Common myeloid progenitor, CD34-positive (primary cell): ENCODE measurements at regions not wholly inside any gene's neighbourhood (a gene's known extent, or its start where the extent isn't known, plus 50 kb on each side); places are given as distances from the start of the nearest gene placed in this dataset.

Experiments
- CTCF ChIA-PET: fragments of 350-600 bp; sonication (Branson Sonifier 250); formaldehyde crosslinking; loops from one replicate; lab custom pipeline; 2021; ENCODE audit warnings: antibody characterized with exemption; lab: Charles Lee
- POLR2A ChIA-PET: fragments of 350-600 bp; sonication (Branson Sonifier 250); formaldehyde crosslinking; loops from one replicate; lab custom pipeline; 2021; ENCODE audit warnings: antibody characterized with exemption; lab: Charles Lee
- DNase-seq, 3 donors: peaks; one replicate each; pipeline versions ENCODE4 v3.0.0 to v3.0.0-alpha.2; 2013
- H3K27ac ChIP-seq, 2 experiments: 1 replicate in 1 of 2; 2 replicates in 1 of 2; pipeline ENCODE4 v1.7.0; 2013; ENCODE audit warnings: inconsistent platforms in 2 of 2, low read length in 2 of 2, mild to moderate bottlenecking in 2 of 2, low read depth in 1 of 2, moderate library complexity in 1 of 2; ENCODE audit not compliant: severe bottlenecking in 2 of 2, insufficient read depth in 1 of 2, poor library complexity in 1 of 2
- H3K27me3 ChIP-seq, 5 experiments: replicated peaks in 2 of 5; 1 replicate in 3 of 5; 2 replicates in 2 of 5; pipeline versions ENCODE4 v1.6.1 to v1.7.0; 2013; ENCODE audit warnings: low read length in 4 of 5, mild to moderate bottlenecking in 2 of 5, moderate library complexity in 2 of 5, inconsistent platforms in 1 of 5; ENCODE audit not compliant: insufficient read depth in 5 of 5, control insufficient read depth in 4 of 5
- H3K36me3 ChIP-seq, 4 experiments: 1 replicate in 2 of 4; 2 replicates in 2 of 4; pipeline versions ENCODE4 v1.6.1 to v1.7.0; 2013; ENCODE audit warnings: low read length in 3 of 4, control low read depth in 1 of 4, mild to moderate bottlenecking in 1 of 4; ENCODE audit not compliant: control insufficient read depth in 4 of 4, insufficient read depth in 4 of 4
- H3K4me1 ChIP-seq, 4 experiments: 1 replicate in 3 of 4; 2 replicates in 1 of 4; pipeline versions ENCODE4 v1.6.1 to v1.7.1; 2013; ENCODE audit warnings: low read length in 3 of 4, mild to moderate bottlenecking in 3 of 4, control low read depth in 1 of 4, inconsistent platforms in 1 of 4, moderate library complexity in 1 of 4; ENCODE audit not compliant: control insufficient read depth in 4 of 4, insufficient read depth in 4 of 4; ENCODE audit errors: control extremely low read depth in 1 of 4
- H3K4me3 ChIP-seq, 7 experiments: 1 replicate in 4 of 7; 2 replicates in 3 of 7; pipeline versions ENCODE4 v1.5.1 to v1.7.0; 2013; ENCODE audit warnings: mild to moderate bottlenecking in 7 of 7, low read length in 6 of 7, moderate library complexity in 6 of 7, inconsistent platforms in 2 of 7, low read depth in 2 of 7, control low read depth in 1 of 7; ENCODE audit not compliant: insufficient read depth in 4 of 7, control insufficient read depth in 1 of 7; ENCODE audit errors: extremely low read depth in 1 of 7
- H3K9me3 ChIP-seq, 5 experiments: 1 replicate in 4 of 5; 2 replicates in 1 of 5; pipeline versions ENCODE4 v1.6.1 to v1.7.1; 2013; ENCODE audit warnings: low read length in 4 of 5, mild to moderate bottlenecking in 2 of 5, inconsistent platforms in 1 of 5, low read depth in 1 of 5, moderate library complexity in 1 of 5; ENCODE audit not compliant: control insufficient read depth in 4 of 5, insufficient read depth in 2 of 5; ENCODE audit errors: control extremely low read depth in 1 of 5
- WGBS: methylation state at CpG from one replicate; pipeline ENCODE4 v1.1.5; 2013; ENCODE audit not compliant: insufficient coverage; 5-methylcytosine and 5-hydroxymethylcytosine counted together

DNA sequence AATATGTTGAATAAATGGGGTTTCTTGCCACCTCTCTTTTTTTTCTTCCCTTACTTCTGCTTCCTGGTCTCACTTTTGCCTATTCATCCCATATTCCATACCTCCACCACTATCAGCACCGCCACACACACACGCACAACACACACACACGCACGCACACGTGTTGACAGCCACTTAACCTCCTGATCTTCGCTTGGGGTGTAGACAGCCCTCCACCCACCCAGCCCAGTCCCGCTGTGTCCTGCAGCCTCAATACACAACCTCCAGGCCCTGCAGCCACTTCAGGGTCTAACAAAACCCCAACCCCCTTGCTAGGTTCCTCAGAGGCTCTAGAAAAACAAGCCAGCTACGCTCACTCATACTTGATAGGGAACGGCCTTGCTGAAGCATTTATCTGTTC lies 72.3 kb downstream of the LINC00237 start:
- no peak for DNase-seq
- Histone ChIP-seq H3K9me3 (no peaks in the 10 kb centered on the region), H3K4me3 (no peak overlapping the region), H3K27me3 (peaks cover 0 to 11% (median 4%) of the 10 kb centered on the region in 5 experiments), H3K4me1 (no peaks in the 10 kb centered on the region), H3K27ac (no peak overlapping the region), H3K36me3 (no peaks in the 10 kb centered on the region)
- ChIA-PET POLR2A (interaction anchor here (0.7 kb wide), 1 partner anchor 151 kb away, joined by 3 read pairs; no protein-coding TSS in a partner anchor), CTCF (no interaction called here)
- 89% methylated on average over 6 of the region's 9 CpGs for WGBS

- Histone ChIP-seq H3K4me3 (no peak overlapping the region), H3K4me1 (no peaks in the 10 kb centered on the region), H3K9me3 (no peaks in the 10 kb centered on the region), H3K27ac (no peak overlapping the region), H3K27me3 (peaks cover 0 to 9% (median 4%) of the 10 kb centered on the region in 5 experiments), H3K36me3 (no peaks in the 10 kb centered on the region)
- 60% methylated on average over 1 of the region's 1 CpG for WGBS
- POLR2A ChIA-PET, result no interaction called here
- DNase-seq, result no peak
- CTCF ChIA-PET, result no interaction called here
These were observed 74.5 kb downstream of the LINC00237 start for GRCh38 chr20:21031666-21032065.

GRCh38 chr20:21029341-21029740 lies 76.8 kb downstream of the LINC00237 start:
- Histone ChIP-seq H3K36me3 (no peaks in the 10 kb centered on the region), H3K9me3 (no peaks in the 10 kb centered on the region), H3K27ac (no peak overlapping the region), H3K4me3 (no peak overlapping the region), H3K4me1 (no peaks in the 10 kb centered on the region), H3K27me3 (peaks cover 0 to 8% (median 3%) of the 10 kb centered on the region in 5 experiments)
- ChIA-PET CTCF (interaction anchor here (2.1 kb wide), 1 partner anchor 11 kb away, joined by 5 read pairs; no protein-coding TSS in a partner anchor), POLR2A (no interaction called here)
- no CpG with 5 or more reads among the region's 3 CpGs for WGBS
- DNase-seq, result no peak

- WGBS, result no CpG with 5 or more reads among the region's 4 CpGs
- H3K27me3 ChIP-seq, result peaks cover 0 to 8% (median 3%) of the 10 kb centered on the region in 5 experiments
- ChIA-PET CTCF (no interaction called here), POLR2A (no interaction called here)
- H3K27ac ChIP-seq, result no peak overlapping the region
- no peak for DNase-seq
- H3K4me3 ChIP-seq, result no peak overlapping the region
- H3K4me1 ChIP-seq, result no peaks in the 10 kb centered on the region
- H3K9me3 ChIP-seq, result no peaks in the 10 kb centered on the region
- no peaks in the 10 kb centered on the region for H3K36me3 ChIP-seq
These were observed 77.2 kb downstream of the LINC00237 start for GRCh38 chr20:21028921-21029320.

GRCh38 chr20:21028436-21028835 lies 77.7 kb downstream of the LINC00237 start:
- no peak for DNase-seq
- WGBS, result 46% methylated on average over 2 of the region's 3 CpGs
- Histone ChIP-seq H3K27ac (no peak overlapping the region), H3K9me3 (no peaks in the 10 kb centered on the region), H3K36me3 (no peaks in the 10 kb centered on the region), H3K27me3 (peaks cover 0 to 6% (median 3%) of the 10 kb centered on the region in 5 experiments), H3K4me1 (no peaks in the 10 kb centered on the region), H3K4me3 (no peak overlapping the region)
- ChIA-PET CTCF (no interaction called here), POLR2A (no interaction called here)

- no peak for DNase-seq
- Histone ChIP-seq H3K4me1 (no peaks in the 10 kb centered on the region), H3K9me3 (no peaks in the 10 kb centered on the region), H3K36me3 (no peaks in the 10 kb centered on the region), H3K27ac (no peak overlapping the region), H3K4me3 (no peak overlapping the region), H3K27me3 (peaks cover 0 to 14% (median 7%) of the 10 kb centered on the region in 5 experiments)
- ChIA-PET CTCF (no interaction called here), POLR2A (interaction anchor here (0.5 kb wide), 1 partner anchor 18 kb away, joined by 3 read pairs; no protein-coding TSS in a partner anchor)
- 72% methylated on average over 7 of the region's 7 CpGs for WGBS
These were observed 78.6 kb downstream of the LINC00237 start for GRCh38 chr20:21027569-21027968.

DNA sequence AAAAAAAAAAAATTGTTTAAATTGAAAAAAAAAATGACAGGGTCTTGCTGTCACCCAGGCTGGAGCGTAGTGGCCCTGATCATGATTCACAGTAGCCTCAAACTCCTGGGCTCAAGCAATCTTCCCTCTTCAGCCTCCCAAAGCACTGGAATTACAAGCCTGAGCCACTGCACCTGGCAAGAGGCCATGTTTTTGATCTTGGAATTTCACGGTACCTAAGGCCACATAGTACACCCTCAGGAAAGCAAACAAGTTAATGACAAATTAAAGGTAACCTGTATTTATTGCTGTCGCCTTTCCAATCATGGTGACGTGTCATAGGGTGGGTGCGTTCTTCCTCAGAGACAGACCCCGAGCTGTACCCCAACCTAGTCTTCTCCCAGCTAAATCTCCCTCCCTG lies 79.2 kb downstream of the LINC00237 start:
- ChIA-PET CTCF (no interaction called here), POLR2A (interaction anchor here (0.5 kb wide), 1 partner anchor 18 kb away, joined by 3 read pairs; no protein-coding TSS in a partner anchor)
- WGBS, result 90% methylated on average over 6 of the region's 6 CpGs
- H3K4me3 ChIP-seq, result no peak overlapping the region
- H3K36me3 ChIP-seq, result no peaks in the 10 kb centered on the region
- DNase-seq, result no peak
- H3K27me3 ChIP-seq, result peaks cover 0 to 15% (median 10%) of the 10 kb centered on the region in 5 experiments
- no peak overlapping the region for H3K27ac ChIP-seq
- H3K9me3 ChIP-seq, result no peaks in the 10 kb centered on the region
- no peaks in the 10 kb centered on the region for H3K4me1 ChIP-seq
